ENCODE measurements at regions not wholly inside any gene's neighbourhood (a gene's known extent, or its start where the extent isn't known, plus 50 kb on each side); places are given as distances from the start of the nearest gene placed in this dataset.

- H3K36me3 Mint-ChIP-seq (ENCODE audit: low read depth) = no peaks in the 10 kb centered on the region
- DNase-seq = no peak
- no peaks in the 10 kb centered on the region for H3K4me1 Mint-ChIP-seq
- no peak for TF ChIP-seq CTCF (IDR thresholded peaks at IDR 0.05)
- H3K27me3 Mint-ChIP-seq (ENCODE audit: low read depth, poor library complexity) = no peaks in the 10 kb centered on the region
- H3K4me3 Mint-ChIP-seq = no peak overlapping the region
- H3K27ac Mint-ChIP-seq = no peak overlapping the region
- no peaks in the 10 kb centered on the region for H3K9me3 Mint-ChIP-seq
These were observed 171.2 kb upstream of the PPP2R2B start for GRCh38 chr5:147049764-147050163.

- no peak overlapping the region for H3K4me3 Mint-ChIP-seq
- no peak for TF ChIP-seq CTCF (IDR thresholded peaks at IDR 0.05)
- no peaks in the 10 kb centered on the region for H3K9me3 Mint-ChIP-seq
- H3K27ac Mint-ChIP-seq = no peak overlapping the region
- no peaks in the 10 kb centered on the region for H3K4me1 Mint-ChIP-seq
- DNase-seq = no peak
- H3K27me3 Mint-ChIP-seq (ENCODE audit: low read depth, poor library complexity) = no peaks in the 10 kb centered on the region
- no peaks in the 10 kb centered on the region for H3K36me3 Mint-ChIP-seq (ENCODE audit: low read depth)
These were observed 171.6 kb upstream of the PPP2R2B start for GRCh38 chr5:147050172-147050571.

GRCh38 chr5:147051193-147051592 is 172.6 kb upstream of the PPP2R2B start:
- Mint-ChIP-seq H3K4me3 (no peak overlapping the region), H3K4me1 (peaks cover 8% of the 10 kb centered on the region), H3K27me3 (ENCODE audit: low read depth, poor library complexity) (no peaks in the 10 kb centered on the region), H3K9me3 (no peaks in the 10 kb centered on the region), H3K27ac (no peak overlapping the region), H3K36me3 (ENCODE audit: low read depth) (no peaks in the 10 kb centered on the region)
- DNase-seq = no peak
- no peak for TF ChIP-seq CTCF (IDR thresholded peaks at IDR 0.05)

GRCh38 chr5:147052519-147052918 is 174.0 kb upstream of the PPP2R2B start:
- H3K4me3 Mint-ChIP-seq = no peak overlapping the region
- no peak for DNase-seq
- no peaks in the 10 kb centered on the region for H3K9me3 Mint-ChIP-seq
- no peaks in the 10 kb centered on the region for H3K27me3 Mint-ChIP-seq (ENCODE audit: low read depth, poor library complexity)
- peak overlapping the region; percentile 3 for H3K27ac Mint-ChIP-seq
- peaks cover 8% of the 10 kb centered on the region for H3K4me1 Mint-ChIP-seq
- H3K36me3 Mint-ChIP-seq (ENCODE audit: low read depth) = no peaks in the 10 kb centered on the region
- TF ChIP-seq CTCF (IDR thresholded peaks at IDR 0.05) = no peak

- no peaks in the 10 kb centered on the region for H3K9me3 Mint-ChIP-seq
- H3K27ac Mint-ChIP-seq = no peak overlapping the region
- no peak for TF ChIP-seq CTCF (IDR thresholded peaks at IDR 0.05)
- peaks cover 8% of the 10 kb centered on the region for H3K4me1 Mint-ChIP-seq
- H3K27me3 Mint-ChIP-seq (ENCODE audit: low read depth, poor library complexity) = no peaks in the 10 kb centered on the region
- H3K36me3 Mint-ChIP-seq (ENCODE audit: low read depth) = no peaks in the 10 kb centered on the region
- DNase-seq = no peak
- H3K4me3 Mint-ChIP-seq = no peak overlapping the region
These were observed 176.7 kb upstream of the PPP2R2B start for GRCh38 chr5:147055089-147055826.
